ENCODE measurements at regions not wholly inside any gene's neighbourhood (a gene's known extent, or its start where the extent isn't known, plus 50 kb on each side); places are given as distances from the start of the nearest gene placed in this dataset.

- no peaks in the 10 kb centered on the region for H3K9me3 Mint-ChIP-seq (ENCODE audit: low read depth)
These were observed 512.7 kb downstream of the PREX1 start for GRCh38 chr20:48314925-48315592.

GRCh38 chr20:48313324-48313723 lies 514.5 kb downstream of the PREX1 start:
- Mint-ChIP-seq H3K4me1 (ENCODE audit: low read depth) (no peaks in the 10 kb centered on the region), H3K9me3 (ENCODE audit: low read depth) (no peaks in the 10 kb centered on the region), H3K36me3 (no peaks in the 10 kb centered on the region), H3K27ac (no peak overlapping the region), H3K4me3 (no peak overlapping the region), H3K27me3 (peaks cover 11% of the 10 kb centered on the region)

More at GRCh38 chr20:48314925-48315592, 512.7 kb downstream of the PREX1 start:
- Mint-ChIP-seq H3K27ac (no peak overlapping the region), H3K4me1 (ENCODE audit: low read depth) (no peaks in the 10 kb centered on the region), H3K36me3 (no peaks in the 10 kb centered on the region), H3K4me3 (no peak overlapping the region), H3K27me3 (peaks cover 4% of the 10 kb centered on the region)

GRCh38 chr20:48311956-48312355 lies 515.8 kb downstream of the PREX1 start:
- Mint-ChIP-seq H3K27ac (no peak overlapping the region), H3K9me3 (ENCODE audit: low read depth) (no peaks in the 10 kb centered on the region), H3K4me1 (ENCODE audit: low read depth) (no peaks in the 10 kb centered on the region), H3K4me3 (no peak overlapping the region), H3K36me3 (no peaks in the 10 kb centered on the region), H3K27me3 (peaks cover 11% of the 10 kb centered on the region)

- no peaks in the 10 kb centered on the region for H3K4me1 Mint-ChIP-seq (ENCODE audit: low read depth)
- peaks cover 9% of the 10 kb centered on the region for H3K27me3 Mint-ChIP-seq
- H3K4me3 Mint-ChIP-seq = no peak overlapping the region
- no peaks in the 10 kb centered on the region for H3K36me3 Mint-ChIP-seq
- no peaks in the 10 kb centered on the region for H3K9me3 Mint-ChIP-seq (ENCODE audit: low read depth)
- no peak overlapping the region for H3K27ac Mint-ChIP-seq
These were observed 517.5 kb downstream of the PREX1 start for GRCh38 chr20:48310305-48310704.

DNA sequence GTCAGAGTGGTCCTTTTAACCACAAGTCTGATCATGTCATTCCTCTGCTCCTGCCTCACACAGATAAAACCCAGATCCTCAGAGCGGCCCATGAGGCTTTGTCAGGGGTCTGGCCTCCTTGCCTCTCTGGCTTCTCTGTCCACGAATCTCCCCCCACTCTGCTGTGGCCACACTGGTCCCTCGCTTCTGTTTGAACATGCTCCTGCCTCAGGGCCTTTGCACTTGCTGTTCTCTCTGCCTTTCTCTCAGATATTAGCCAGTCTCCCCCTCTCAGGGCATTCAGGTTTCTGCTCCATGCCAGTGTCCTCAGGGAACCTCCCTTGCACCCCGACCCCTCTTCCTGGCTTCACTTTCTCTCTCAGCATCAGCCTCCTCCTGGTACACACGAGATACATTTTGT lies 518.5 kb downstream of the PREX1 start:
- Mint-ChIP-seq H3K36me3 (no peaks in the 10 kb centered on the region), H3K4me1 (ENCODE audit: low read depth) (no peaks in the 10 kb centered on the region), H3K27ac (no peak overlapping the region), H3K9me3 (ENCODE audit: low read depth) (no peaks in the 10 kb centered on the region), H3K27me3 (peaks cover 9% of the 10 kb centered on the region), H3K4me3 (no peak overlapping the region)

DNA sequence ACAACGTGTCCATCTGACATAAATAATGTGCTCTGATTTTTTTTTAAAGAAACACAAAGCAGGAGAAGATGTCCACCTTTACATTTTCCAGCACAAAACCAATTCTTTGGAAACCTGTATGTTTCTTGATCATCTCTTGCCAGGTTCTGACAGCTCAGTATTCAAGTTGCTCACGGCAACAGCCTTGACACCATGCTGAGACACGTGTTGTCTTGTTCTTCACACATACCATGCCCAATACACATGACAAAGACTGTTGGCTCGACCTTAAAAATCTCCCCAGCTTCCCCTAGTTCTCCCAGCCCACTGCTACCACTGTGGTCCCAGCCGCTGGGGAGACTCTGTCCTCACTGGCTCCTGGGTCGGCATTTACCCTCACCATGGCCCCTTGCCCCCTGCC lies 518.9 kb downstream of the PREX1 start:
- H3K27ac Mint-ChIP-seq = no peak overlapping the region
- no peaks in the 10 kb centered on the region for H3K9me3 Mint-ChIP-seq (ENCODE audit: low read depth)
- no peaks in the 10 kb centered on the region for H3K36me3 Mint-ChIP-seq
- no peak overlapping the region for H3K4me3 Mint-ChIP-seq
- H3K27me3 Mint-ChIP-seq = peaks cover 9% of the 10 kb centered on the region
- H3K4me1 Mint-ChIP-seq (ENCODE audit: low read depth) = no peaks in the 10 kb centered on the region

DNA sequence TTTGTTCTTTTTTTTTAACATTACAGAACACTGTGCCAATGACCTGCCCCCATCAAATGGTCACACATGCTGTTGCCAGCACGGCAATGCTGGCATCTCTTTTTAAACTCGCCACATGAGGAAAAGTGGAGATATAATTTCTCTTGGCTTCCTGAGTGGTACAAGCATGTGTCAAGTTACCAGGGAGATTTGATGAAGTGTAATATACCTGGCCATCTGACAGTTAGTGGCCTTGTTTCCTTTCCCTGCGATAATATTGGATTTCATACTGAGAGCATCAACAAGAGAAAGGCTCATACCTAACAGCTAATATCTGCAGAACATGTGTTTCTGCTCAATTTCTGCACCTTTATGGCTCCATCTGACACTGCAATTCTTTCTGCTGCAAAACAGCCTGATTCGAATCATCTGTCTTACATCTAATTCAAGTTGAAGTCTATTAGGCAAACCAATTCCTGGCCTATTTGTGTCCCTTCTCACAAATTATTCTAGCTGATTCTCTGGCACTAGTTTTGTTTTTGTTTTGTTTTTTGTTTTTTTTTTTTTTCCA lies 519.5 kb downstream of the PREX1 start:
- Mint-ChIP-seq H3K36me3 (no peaks in the 10 kb centered on the region), H3K27ac (no peak overlapping the region), H3K9me3 (ENCODE audit: low read depth) (no peaks in the 10 kb centered on the region), H3K27me3 (peaks cover 9% of the 10 kb centered on the region), H3K4me1 (ENCODE audit: low read depth) (no peaks in the 10 kb centered on the region), H3K4me3 (no peak overlapping the region)

DNA sequence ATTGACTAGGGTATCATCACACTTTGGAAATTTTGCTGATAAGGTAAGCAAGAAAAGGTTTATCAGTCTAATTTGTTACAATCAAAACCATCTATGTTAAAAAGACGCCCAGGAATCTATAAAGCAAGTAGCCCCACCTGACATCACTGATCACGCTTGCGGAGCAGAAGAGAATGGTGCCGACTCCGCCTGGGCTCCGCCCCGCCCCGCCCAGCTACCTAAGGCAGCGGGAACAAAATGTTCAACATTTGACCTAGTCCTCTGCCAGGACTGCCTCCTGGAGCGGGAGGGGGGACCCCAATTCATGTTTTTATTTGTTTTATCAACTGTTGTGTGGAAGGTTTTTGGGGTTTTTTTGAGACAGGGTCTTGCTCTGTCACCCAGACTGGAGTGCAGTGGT lies 520.5 kb downstream of the PREX1 start:
- peaks cover 9% of the 10 kb centered on the region for H3K27me3 Mint-ChIP-seq
- no peak overlapping the region for H3K27ac Mint-ChIP-seq
- no peaks in the 10 kb centered on the region for H3K9me3 Mint-ChIP-seq (ENCODE audit: low read depth)
- H3K4me1 Mint-ChIP-seq (ENCODE audit: low read depth) = no peaks in the 10 kb centered on the region
- no peaks in the 10 kb centered on the region for H3K36me3 Mint-ChIP-seq
- H3K4me3 Mint-ChIP-seq = no peak overlapping the region

- no peaks in the 10 kb centered on the region for H3K4me1 Mint-ChIP-seq (ENCODE audit: low read depth)
- no peak overlapping the region for H3K27ac Mint-ChIP-seq
- H3K9me3 Mint-ChIP-seq (ENCODE audit: low read depth) = no peaks in the 10 kb centered on the region
- H3K36me3 Mint-ChIP-seq = no peaks in the 10 kb centered on the region
- H3K4me3 Mint-ChIP-seq = no peak overlapping the region
- peaks cover 7% of the 10 kb centered on the region for H3K27me3 Mint-ChIP-seq
These were observed 517.7 kb upstream of the SULF2 start for GRCh38 chr20:48302844-48303542.

DNA sequence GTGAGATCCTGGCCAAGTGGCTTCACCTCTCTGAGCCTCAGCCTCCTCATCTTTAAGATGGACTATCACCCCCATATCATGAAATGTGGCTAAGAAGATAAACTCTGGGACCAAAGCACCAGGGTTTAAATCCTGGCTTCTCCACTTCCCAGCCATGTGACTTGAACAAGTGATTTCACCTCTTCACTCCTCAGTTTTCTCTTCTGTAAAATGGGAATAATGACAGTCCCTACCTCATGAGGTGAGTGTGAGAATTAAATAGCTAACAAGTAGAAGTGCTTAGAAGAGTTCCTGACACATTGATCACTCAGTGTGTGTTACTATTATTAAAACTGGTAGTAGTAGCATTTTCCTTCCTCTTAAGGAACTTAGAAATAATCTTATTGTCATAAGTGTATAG lies 516.9 kb upstream of the SULF2 start:
- H3K27ac Mint-ChIP-seq = no peak overlapping the region
- no peaks in the 10 kb centered on the region for H3K36me3 Mint-ChIP-seq
- no peak overlapping the region for H3K4me3 Mint-ChIP-seq
- H3K4me1 Mint-ChIP-seq (ENCODE audit: low read depth) = no peaks in the 10 kb centered on the region
- H3K9me3 Mint-ChIP-seq (ENCODE audit: low read depth) = no peaks in the 10 kb centered on the region
- H3K27me3 Mint-ChIP-seq = peaks cover 7% of the 10 kb centered on the region

DNA sequence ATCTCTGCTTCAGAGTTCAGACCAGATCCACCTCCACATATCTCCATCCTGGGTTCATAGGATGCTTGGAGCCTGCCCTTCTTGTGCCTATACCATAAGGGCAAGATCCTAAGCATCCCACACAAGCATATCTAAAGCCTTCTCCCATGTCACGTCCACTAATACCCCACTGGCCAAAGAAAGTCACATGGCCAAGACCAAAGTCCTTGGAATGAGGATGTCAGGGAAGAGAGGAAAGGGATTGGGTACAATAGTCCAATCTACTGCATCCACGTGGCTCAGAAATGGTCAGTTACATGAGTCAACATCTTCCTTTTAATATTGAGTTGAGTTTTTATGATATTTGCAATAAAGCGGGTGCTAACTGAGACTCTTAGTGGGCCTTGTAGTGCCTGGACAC lies 515.9 kb upstream of the SULF2 start:
- no peak overlapping the region for H3K27ac Mint-ChIP-seq
- H3K9me3 Mint-ChIP-seq (ENCODE audit: low read depth) = no peaks in the 10 kb centered on the region
- H3K36me3 Mint-ChIP-seq = no peaks in the 10 kb centered on the region
- H3K4me3 Mint-ChIP-seq = no peak overlapping the region
- H3K27me3 Mint-ChIP-seq = peaks cover 7% of the 10 kb centered on the region
- H3K4me1 Mint-ChIP-seq (ENCODE audit: low read depth) = no peaks in the 10 kb centered on the region

- Mint-ChIP-seq H3K27me3 (peaks cover 7% of the 10 kb centered on the region), H3K4me3 (no peak overlapping the region), H3K36me3 (no peaks in the 10 kb centered on the region), H3K9me3 (ENCODE audit: low read depth) (no peaks in the 10 kb centered on the region), H3K4me1 (ENCODE audit: low read depth) (no peaks in the 10 kb centered on the region), H3K27ac (no peak overlapping the region)
These were observed 515.2 kb upstream of the SULF2 start for GRCh38 chr20:48300529-48300928.

- peaks cover 7% of the 10 kb centered on the region for H3K27me3 Mint-ChIP-seq
- no peaks in the 10 kb centered on the region for H3K36me3 Mint-ChIP-seq
- no peak overlapping the region for H3K27ac Mint-ChIP-seq
- H3K4me3 Mint-ChIP-seq = no peak overlapping the region
- no peaks in the 10 kb centered on the region for H3K9me3 Mint-ChIP-seq (ENCODE audit: low read depth)
- no peaks in the 10 kb centered on the region for H3K4me1 Mint-ChIP-seq (ENCODE audit: low read depth)
These were observed 513.7 kb upstream of the SULF2 start for GRCh38 chr20:48298851-48299484.

DNA sequence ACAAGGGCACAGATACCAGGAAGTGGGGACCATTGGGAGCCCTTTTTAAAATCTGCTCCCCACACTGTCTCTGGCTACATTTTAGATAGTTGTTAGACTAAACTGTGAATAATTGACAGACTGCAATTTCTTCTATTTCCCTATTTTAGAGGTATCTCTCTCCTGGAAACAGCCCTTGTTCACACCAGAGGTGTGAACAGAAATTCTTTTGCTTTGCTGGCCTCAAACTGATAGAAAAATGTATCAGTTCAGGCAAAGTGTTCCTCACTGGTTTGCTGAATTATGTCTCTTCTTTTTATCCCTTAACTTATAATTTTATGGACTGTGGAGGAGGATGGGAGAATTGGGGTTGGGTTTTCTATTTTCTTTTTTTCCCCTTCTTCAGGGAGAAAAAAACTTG lies 513.2 kb upstream of the SULF2 start:
- H3K27me3 Mint-ChIP-seq = peaks cover 9% of the 10 kb centered on the region
- no peaks in the 10 kb centered on the region for H3K9me3 Mint-ChIP-seq (ENCODE audit: low read depth)
- no peak overlapping the region for H3K27ac Mint-ChIP-seq
- no peaks in the 10 kb centered on the region for H3K4me1 Mint-ChIP-seq (ENCODE audit: low read depth)
- H3K4me3 Mint-ChIP-seq = no peak overlapping the region
- H3K36me3 Mint-ChIP-seq = no peaks in the 10 kb centered on the region

GRCh38 chr20:48295966-48296421 lies 510.7 kb upstream of the SULF2 start:
- peaks cover 2% of the 10 kb centered on the region for H3K27me3 Mint-ChIP-seq

More at GRCh38 chr20:48295966-48296421, 510.7 kb upstream of the SULF2 start:
- Mint-ChIP-seq H3K36me3 (no peaks in the 10 kb centered on the region), H3K9me3 (ENCODE audit: low read depth) (no peaks in the 10 kb centered on the region), H3K4me1 (ENCODE audit: low read depth) (no peaks in the 10 kb centered on the region), H3K4me3 (no peak overlapping the region), H3K27ac (no peak overlapping the region)

Data from activated naive CD8-positive, alpha-beta T cell (primary cell).